ENCODE measurements at regions not wholly inside any gene's neighbourhood (a gene's known extent, or its start where the extent isn't known, plus 50 kb on each side); places are given as distances from the start of the nearest gene placed in this dataset.

- Histone ChIP-seq H3K27ac (peak overlapping the region; percentile 90), H3K36me3 (ENCODE audit: low read depth) (no peaks in the 10 kb centered on the region), H4K20me1 (ENCODE audit: insufficient read depth) (no peaks in the 10 kb centered on the region), H3K9ac (peak overlapping the region; percentile 61), H3K4me2 (ENCODE audit: unreplicated experiment) (peak overlapping the region; percentile 43), H3K27me3 (replicated peaks; ENCODE audit: insufficient read depth) (no peaks in the 10 kb centered on the region), H3F3A (ENCODE audit: insufficient read depth) (peaks cover 41% of the 10 kb centered on the region), H3K4me1 (ENCODE audit: insufficient read depth) (peaks cover 45% of the 10 kb centered on the region), H3K79me2 (ENCODE audit: insufficient read depth) (no peaks in the 10 kb centered on the region), H3K9me2 (ENCODE audit: insufficient read depth) (no peaks in the 10 kb centered on the region), H2AFZ (no peak overlapping the region), H3K9me3 (ENCODE audit: low read depth) (no peaks in the 10 kb centered on the region), H3K4me3 (no peak overlapping the region)
- 74 to 77% methylated on average over 6 of the region's 6 CpGs for WGBS, 2 experiments (ENCODE audit: low coverage in 1 of 2, low lambda C conversion rate in 2 of 2, missing lambda C conversion rate in 2 of 2)
- DNase-seq = no peak
- in situ Hi-C loops (cut with MboI) = no loop called here
- no peak for TF ChIP-seq EZH2 (IDR thresholded peaks at IDR 0.05; ENCODE audit: insufficient read depth, poor library complexity, severe bottlenecking)
- TF ChIP-seq EZH2phosphoT487 (IDR thresholded peaks at IDR 0.05; ENCODE audit: insufficient read depth, low read depth) = no peak
Measured at GRCh38 chr5:148913493-148913892, 87.1 kb downstream of the ADRB2 start.

DNA sequence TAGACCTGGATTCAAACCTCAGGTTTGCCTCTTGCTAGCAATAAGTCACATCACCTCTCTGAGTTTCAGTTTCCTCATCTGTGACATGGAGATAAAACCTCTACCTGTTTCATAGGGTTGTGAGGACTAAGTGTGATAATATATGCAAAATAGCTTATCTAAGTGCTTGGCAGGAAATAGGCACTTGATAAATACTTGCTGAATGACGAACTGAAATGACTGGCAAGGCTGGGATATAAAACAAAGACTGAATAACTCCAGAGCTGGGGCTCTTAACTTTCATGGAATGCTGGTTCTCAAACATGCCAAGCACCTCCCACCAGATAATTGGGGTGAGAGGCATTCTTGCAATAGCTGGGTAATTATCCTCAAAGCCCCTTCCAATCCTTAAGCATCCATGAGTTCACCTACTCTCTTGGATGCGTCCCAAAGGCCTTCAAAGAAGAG, 87.6 kb downstream of the ADRB2 start:
- H3F3A ChIP-seq (ENCODE audit: insufficient read depth) = peaks cover 41% of the 10 kb centered on the region
- H3K9me3 ChIP-seq (ENCODE audit: low read depth) = no peaks in the 10 kb centered on the region
- H3K9me2 ChIP-seq (ENCODE audit: insufficient read depth) = no peaks in the 10 kb centered on the region
- peaks cover 45% of the 10 kb centered on the region for H3K4me1 ChIP-seq (ENCODE audit: insufficient read depth)
- H3K4me3 ChIP-seq = peak overlapping the region; percentile 14; the same call in 1 of the 2 replicates
- WGBS, 2 experiments (ENCODE audit: low coverage in 1 of 2, low lambda C conversion rate in 2 of 2, missing lambda C conversion rate in 2 of 2) = 21 to 25% methylated on average over 2 of the region's 2 CpGs
- no peak overlapping the region for H2AFZ ChIP-seq
- DNase-seq = peak; percentile 71
- TF ChIP-seq EZH2 (IDR thresholded peaks at IDR 0.05; ENCODE audit: insufficient read depth, poor library complexity, severe bottlenecking) = no peak
- no peak for TF ChIP-seq EZH2phosphoT487 (IDR thresholded peaks at IDR 0.05; ENCODE audit: insufficient read depth, low read depth)
- no peaks in the 10 kb centered on the region for H3K27me3 ChIP-seq (replicated peaks; ENCODE audit: insufficient read depth)
- peak overlapping the region; percentile 43 for H3K4me2 ChIP-seq (ENCODE audit: unreplicated experiment)
- peak overlapping the region; percentile 61 for H3K9ac ChIP-seq
- H3K36me3 ChIP-seq (ENCODE audit: low read depth) = no peaks in the 10 kb centered on the region
- peak overlapping the region; percentile 90 for H3K27ac ChIP-seq
- in situ Hi-C loops (cut with MboI) = no loop called here
- H3K79me2 ChIP-seq (ENCODE audit: insufficient read depth) = no peaks in the 10 kb centered on the region
- no peaks in the 10 kb centered on the region for H4K20me1 ChIP-seq (ENCODE audit: insufficient read depth)

DNA sequence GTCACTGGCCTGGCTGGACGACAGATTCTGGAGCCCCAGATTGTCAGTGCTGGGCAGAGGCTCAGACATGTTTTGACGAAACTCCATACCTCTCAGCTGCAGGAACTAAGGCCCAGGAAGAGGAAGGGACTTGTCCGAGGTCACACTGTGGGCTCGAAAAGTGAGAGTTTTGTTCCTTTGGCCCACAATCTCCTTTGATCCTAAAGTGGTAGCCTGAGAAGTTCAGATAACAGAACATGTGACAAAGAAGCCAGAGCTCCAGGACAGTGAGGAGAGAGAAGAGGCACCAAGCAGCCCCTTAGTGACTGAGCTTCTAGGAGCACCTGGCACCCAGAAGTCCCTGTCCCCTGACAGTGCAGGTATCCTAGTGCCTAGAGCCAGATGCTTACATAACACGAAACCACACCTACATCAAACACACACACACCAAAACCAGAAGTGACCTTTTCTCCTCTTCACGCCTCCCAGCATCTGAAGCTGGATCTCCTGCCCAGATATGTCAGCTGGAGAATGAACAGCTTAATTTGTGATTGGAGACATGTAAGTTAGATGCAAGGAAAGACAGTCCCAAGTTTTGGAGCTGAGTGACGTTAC, 88.9 kb downstream of the ADRB2 start:
- Histone ChIP-seq H3K27ac (peak overlapping the region; percentile 90; the same call in 1 of the 2 replicates), H3K4me1 (ENCODE audit: insufficient read depth) (peaks cover 41% of the 10 kb centered on the region), H4K20me1 (ENCODE audit: insufficient read depth) (no peaks in the 10 kb centered on the region), H3K9me3 (ENCODE audit: low read depth) (no peaks in the 10 kb centered on the region), H3K36me3 (ENCODE audit: low read depth) (no peaks in the 10 kb centered on the region), H3K4me2 (ENCODE audit: unreplicated experiment) (peak overlapping the region; percentile 43), H3K4me3 (no peak overlapping the region), H2AFZ (peak overlapping the region; percentile 0; the same call in 1 of the 2 replicates), H3K9me2 (ENCODE audit: insufficient read depth) (no peaks in the 10 kb centered on the region), H3K27me3 (replicated peaks; ENCODE audit: insufficient read depth) (no peaks in the 10 kb centered on the region), H3K9ac (no peak overlapping the region), H3K79me2 (ENCODE audit: insufficient read depth) (no peaks in the 10 kb centered on the region), H3F3A (ENCODE audit: insufficient read depth) (peaks cover 41% of the 10 kb centered on the region)
- 75 to 76% methylated on average over 7 of the region's 7 CpGs for WGBS, 2 experiments (ENCODE audit: low coverage in 1 of 2, low lambda C conversion rate in 2 of 2, missing lambda C conversion rate in 2 of 2)
- TF ChIP-seq EZH2phosphoT487 (IDR thresholded peaks at IDR 0.05; ENCODE audit: insufficient read depth, low read depth) (no peak), EZH2 (IDR thresholded peaks at IDR 0.05; ENCODE audit: insufficient read depth, poor library complexity, severe bottlenecking) (no peak)
- DNase-seq = no peak
- in situ Hi-C loops (cut with MboI) = no loop called here

- no peaks in the 10 kb centered on the region for H4K20me1 ChIP-seq (ENCODE audit: insufficient read depth)
- H3K79me2 ChIP-seq (ENCODE audit: insufficient read depth) = no peaks in the 10 kb centered on the region
- TF ChIP-seq EZH2 (IDR thresholded peaks at IDR 0.05; ENCODE audit: insufficient read depth, poor library complexity, severe bottlenecking) (no peak), EZH2phosphoT487 (IDR thresholded peaks at IDR 0.05; ENCODE audit: insufficient read depth, low read depth) (no peak)
- no peak overlapping the region for H3K27ac ChIP-seq
- H3K9me3 ChIP-seq (ENCODE audit: low read depth) = no peaks in the 10 kb centered on the region
- no peak overlapping the region for H3K4me3 ChIP-seq
- 0 out of 2 replicates have a peak, but pooled peaks cover 5% of the 10 kb centered on the region for H3K27me3 ChIP-seq (replicated peaks; ENCODE audit: insufficient read depth)
- H2AFZ ChIP-seq = no peak overlapping the region
- H3K9me2 ChIP-seq (ENCODE audit: insufficient read depth) = no peaks in the 10 kb centered on the region
- 69 to 85% methylated on average over 2 of the region's 2 CpGs for WGBS, 2 experiments (ENCODE audit: low coverage in 1 of 2, low lambda C conversion rate in 2 of 2, missing lambda C conversion rate in 2 of 2)
- no peak for DNase-seq
- no peaks in the 10 kb centered on the region for H3K4me1 ChIP-seq (ENCODE audit: insufficient read depth)
- H3F3A ChIP-seq (ENCODE audit: insufficient read depth) = 0 out of 2 replicates have a peak, but pooled peaks cover 7% of the 10 kb centered on the region
- H3K4me2 ChIP-seq (ENCODE audit: unreplicated experiment) = no peak overlapping the region
- H3K36me3 ChIP-seq (ENCODE audit: low read depth) = no peaks in the 10 kb centered on the region
- H3K9ac ChIP-seq = no peak overlapping the region
- in situ Hi-C loops (cut with MboI) = no loop called here
Measured at GRCh38 chr5:148920646-148921288, 94.4 kb downstream of the ADRB2 start.

All from GM23248 (cell line).